ENCODE measurements at regions not wholly inside any gene's neighbourhood (a gene's known extent, or its start where the extent isn't known, plus 50 kb on each side); places are given as distances from the start of the nearest gene placed in this dataset.

DNA sequence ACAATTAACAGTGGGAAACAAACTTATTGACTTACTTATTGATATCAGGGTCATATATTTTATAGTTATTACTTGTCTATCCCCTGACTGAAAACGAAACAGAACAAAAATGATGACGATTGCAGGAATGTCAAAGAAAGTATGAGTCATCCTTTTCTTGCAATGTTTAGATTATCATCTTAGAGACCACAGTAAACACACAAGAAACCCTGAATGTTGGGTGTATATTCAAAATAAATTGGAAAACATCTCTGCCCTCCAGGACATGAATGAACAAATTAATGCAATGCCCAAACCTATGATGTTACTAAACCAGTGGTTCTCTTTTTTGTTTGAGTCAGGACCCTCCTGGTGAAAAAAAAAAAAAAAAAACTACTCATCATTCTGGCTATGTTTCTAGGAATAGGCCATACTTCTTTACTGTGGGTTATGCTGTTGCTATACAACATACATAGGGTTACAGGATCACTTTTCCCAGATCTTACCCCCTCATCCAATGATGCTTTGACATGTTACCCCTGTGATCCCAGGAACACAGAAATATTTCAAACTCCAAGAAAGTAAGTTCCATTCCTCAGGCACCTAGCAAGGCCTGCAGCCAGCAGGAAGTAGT is 623.4 kb upstream of the IGFBP3 start:
- DNase-seq (ENCODE audit: low read depth) = peak; percentile 64

DNA sequence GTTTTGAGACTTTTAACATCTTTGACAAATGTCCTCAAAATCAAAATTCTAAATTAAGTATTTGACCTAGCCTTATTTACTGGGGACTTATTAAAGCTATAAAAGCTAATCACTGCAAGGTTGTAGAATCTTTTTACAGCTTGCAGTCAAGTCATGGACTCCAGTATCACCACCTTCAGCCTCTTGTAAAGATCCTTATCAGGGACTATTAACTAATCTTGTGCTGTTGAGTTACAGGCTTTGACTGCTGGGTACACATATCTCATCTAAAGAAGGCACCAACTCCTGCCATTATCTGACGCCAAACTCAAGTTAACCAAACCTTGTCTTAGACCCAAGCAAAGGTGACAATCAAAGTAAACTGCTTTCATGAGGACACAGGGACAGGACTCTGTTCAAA is 621.0 kb upstream of the IGFBP3 start:
- DNase-seq (ENCODE audit: low read depth) = no peak

DNA sequence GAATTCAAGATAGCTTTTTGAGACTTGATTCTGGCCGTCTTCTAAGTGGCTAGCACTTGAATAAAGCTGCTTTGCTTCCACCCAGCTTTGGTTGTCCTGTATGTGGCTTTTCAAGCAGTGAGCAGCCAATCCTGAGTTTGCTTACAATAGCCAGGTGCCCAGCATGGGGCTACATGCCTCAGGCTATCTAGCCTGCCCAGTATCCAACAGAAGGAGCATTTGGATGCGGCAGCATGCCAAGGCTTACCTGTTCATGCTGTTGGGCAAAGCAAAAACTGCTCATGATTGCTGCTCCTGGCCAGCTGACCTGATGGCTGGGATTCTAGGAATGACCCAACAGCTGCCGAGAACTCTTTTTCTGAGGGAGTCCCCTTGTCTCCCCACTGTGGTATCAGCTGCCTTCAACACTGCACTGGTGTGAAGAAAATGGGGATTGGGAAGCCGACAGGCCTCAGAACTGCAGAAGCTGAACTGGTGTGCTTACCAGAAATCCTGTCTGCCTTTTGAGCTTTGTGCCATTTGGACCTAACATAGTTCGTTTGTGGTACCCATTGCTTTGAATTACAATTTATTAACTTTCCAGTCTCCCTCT is 618.9 kb upstream of the IGFBP3 start:
- no peak for DNase-seq (ENCODE audit: low read depth)

- DNase-seq (ENCODE audit: low read depth) = no peak
Observed at GRCh38 chr7:46537191-46537905, 616.3 kb upstream of the IGFBP3 start.

DNA sequence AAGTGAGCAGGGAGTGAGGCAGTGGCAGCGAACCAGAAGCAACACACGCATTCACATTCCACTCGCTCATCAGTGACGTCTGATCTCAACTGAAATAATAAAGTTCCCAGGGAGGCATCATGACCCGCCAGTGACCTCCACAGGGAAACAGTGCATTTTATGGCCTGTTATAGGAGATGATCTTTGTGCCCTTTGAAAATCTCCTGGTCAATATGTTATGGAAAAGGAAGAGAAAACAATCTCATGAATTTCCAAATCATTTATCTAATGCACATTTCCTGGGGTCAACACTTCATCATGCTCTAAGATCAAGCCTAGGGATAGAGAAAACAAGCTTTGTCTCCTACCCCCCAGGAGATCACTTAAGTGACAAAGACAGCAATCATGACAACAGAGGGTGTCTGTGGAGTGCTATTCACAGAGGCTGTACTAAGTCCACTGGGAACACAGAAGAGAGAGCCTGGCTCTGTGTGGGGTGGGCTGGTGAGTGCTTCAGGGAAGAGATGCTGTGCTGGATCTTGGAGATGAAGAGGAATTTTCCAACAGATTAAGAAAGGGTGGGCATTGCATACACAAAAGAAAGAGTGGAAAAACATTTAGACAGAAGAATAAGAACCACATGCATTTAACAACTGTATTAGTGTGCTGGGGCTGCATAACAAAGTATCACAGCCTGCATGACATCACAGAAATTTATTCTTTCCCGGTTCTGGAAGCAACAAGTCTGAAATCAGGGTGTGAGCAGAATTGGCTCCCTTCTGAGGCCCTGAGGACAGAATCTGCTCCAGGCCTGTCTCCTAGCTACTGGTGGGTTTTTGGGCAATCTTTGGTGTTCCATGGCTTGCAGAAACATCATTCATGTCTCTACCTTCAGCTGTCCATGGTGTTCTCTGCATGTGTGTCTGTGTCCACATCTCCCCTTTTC is 613.9 kb upstream of the IGFBP3 start:
- DNase-seq (ENCODE audit: low read depth) = peak; percentile 73

DNA sequence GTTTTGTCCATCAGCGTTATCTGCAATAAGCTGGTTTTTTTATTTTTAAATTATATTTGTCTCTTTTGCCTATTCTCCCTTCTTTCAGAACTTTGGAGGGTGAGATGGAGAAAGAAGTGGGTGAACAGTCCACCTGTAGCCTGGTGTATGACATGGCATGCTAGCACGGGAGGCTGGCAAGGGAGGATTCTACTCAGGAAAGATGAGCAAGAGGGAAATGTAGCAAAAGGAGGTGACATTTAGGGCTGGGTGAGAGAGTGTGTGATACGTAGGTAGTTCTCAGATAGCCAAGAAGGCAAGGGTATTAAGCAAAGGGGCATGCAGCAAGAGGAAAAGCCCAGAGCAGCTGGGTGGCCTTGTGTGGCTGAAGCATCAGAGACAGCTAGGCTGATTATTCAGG is 612.9 kb upstream of the IGFBP3 start:
- no peak for DNase-seq (ENCODE audit: low read depth)

GRCh38 chr7:46532571-46532970 is 611.5 kb upstream of the IGFBP3 start:
- DNase-seq (ENCODE audit: low read depth) = no peak

DNA sequence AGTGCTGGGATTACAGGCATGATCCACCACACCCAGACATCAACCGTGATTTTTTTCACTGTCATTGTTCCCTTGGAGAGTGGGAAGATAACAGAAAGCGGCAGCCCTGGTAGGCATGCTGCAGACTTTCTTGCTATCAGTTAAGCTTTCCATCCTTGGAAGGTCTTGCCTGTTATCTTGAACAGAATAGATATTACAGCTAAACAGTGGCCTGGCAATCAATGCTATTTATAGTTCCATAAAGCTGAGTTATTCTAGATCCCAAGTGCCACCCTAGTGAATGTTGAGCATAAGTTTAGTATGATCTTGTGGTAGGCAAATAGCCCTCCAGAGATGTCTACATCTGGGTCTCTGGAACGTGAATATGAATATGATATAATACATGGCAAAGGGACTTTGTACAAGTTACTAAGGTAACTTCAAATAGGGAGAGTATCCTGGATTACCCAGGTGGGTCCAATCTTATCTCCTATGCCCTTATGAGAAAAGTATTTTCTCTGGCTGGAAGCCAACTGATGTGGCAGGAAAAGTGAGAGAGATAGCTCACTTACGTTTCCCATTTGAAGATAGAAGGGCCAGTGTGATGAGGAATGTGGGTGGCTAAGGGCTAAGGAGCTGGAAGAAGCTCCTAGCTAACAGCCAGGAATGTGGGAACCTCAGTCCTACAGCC is 609.1 kb upstream of the IGFBP3 start:
- no peak for DNase-seq (ENCODE audit: low read depth)

- no peak for DNase-seq (ENCODE audit: low read depth)
Observed at GRCh38 chr7:46527360-46527759, 606.3 kb upstream of the IGFBP3 start.

DNA sequence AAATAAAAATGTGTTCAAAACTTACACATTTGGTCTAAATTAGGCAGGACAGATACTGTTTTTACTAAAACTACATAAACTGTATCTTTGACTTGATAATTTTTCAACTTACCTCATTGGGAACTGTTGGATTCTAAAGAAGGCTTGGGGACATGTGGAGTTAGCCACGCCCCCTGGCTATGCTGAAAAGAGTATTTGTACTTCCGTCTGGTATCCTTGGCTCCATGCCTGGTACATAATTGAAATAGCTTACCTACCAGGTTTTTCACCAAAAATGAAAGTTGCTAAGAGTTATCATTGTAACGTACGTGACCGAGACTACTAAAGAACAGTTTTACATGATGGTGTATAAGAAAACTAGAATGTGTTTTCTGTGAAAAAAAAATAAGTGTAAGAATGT is 604.8 kb upstream of the IGFBP3 start:
- peak; percentile 43 for DNase-seq (ENCODE audit: low read depth)

DNA sequence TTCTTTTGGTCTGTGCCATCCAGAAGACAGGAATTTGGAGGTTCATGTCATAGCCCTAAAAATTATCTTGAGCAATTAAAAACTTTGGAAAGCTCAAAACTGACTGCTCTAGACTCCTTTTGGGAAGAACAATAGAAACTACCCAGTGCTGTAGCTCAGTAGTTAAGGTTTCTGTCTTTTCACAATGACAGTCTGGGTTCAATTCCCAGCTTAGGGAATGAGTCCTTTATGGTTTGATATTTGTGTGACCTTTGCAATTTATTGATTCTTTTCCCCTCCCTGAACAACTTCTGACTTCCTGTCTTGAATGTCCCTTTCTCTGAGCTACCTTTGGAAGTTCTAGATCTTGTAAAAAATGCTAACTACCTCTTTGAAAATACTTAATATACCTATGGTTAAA is 603.3 kb upstream of the IGFBP3 start:
- peak; percentile 27 for DNase-seq (ENCODE audit: low read depth)

GRCh38 chr7:46522354-46522906 is 601.4 kb upstream of the IGFBP3 start:
- DNase-seq (ENCODE audit: low read depth) = no peak

DNA sequence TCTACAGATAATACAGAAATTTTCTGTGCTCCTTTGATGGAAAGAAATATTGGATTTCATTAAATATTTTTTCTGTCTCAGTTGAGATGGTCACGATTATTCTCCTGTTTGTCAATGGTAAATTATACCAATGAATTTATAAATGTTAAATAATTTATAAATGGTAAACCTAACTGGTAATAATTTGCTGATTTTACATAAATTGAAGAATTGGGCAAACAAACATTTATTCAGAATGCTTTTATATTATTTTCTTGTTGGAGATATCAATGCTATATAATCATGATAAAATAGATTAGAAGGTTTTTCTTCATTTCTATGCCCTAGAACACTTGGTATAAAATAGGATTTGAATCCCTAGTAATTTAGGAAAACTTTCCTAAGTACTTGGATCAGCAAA is 597.6 kb upstream of the IGFBP3 start:
- DNase-seq (ENCODE audit: low read depth) = no peak

DNA sequence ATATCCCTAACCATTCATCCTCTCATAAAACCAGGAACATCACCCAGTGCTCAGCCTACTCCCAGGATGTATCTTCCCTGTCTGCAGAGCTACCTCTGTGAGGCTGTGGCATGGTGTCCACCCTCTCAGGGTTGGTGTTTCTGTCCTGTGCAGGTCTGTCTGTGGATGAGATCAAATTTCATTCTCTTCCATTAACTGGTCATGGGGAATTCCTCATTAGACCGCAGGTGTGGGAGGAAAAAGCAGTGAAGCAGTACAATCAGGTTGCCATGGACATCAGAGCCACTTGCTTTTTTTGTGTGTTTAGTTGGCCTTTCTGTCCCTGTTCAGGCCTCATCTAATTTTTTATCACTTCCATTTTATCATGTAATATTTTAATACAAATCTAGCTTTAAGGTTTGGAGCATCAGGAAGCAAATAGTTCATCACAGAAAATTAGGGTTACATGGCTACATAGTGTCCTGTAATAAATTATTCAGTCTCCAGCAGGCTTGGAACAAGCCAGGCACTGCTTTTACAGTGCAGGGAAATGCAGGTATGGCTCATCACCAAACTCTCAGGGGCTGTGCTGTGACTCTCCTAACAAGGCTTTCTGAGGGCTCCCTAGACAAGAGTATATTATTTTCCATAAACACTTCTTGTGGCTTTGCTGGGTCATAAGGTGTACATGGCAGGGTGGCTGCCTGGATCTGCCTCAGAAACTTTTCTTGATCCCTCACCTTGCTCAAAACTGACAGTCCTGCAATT is 594.9 kb upstream of the IGFBP3 start:
- peak; percentile 72 for DNase-seq (ENCODE audit: low read depth)

GRCh38 chr7:46513447-46513848 is 592.4 kb upstream of the IGFBP3 start:
- no peak for DNase-seq (ENCODE audit: low read depth)

GRCh38 chr7:46512891-46513413 is 591.9 kb upstream of the IGFBP3 start:
- DNase-seq (ENCODE audit: low read depth) = no peak

- DNase-seq (ENCODE audit: low read depth) = no peak
Observed at GRCh38 chr7:46511442-46512215, 590.6 kb upstream of the IGFBP3 start.

DNA sequence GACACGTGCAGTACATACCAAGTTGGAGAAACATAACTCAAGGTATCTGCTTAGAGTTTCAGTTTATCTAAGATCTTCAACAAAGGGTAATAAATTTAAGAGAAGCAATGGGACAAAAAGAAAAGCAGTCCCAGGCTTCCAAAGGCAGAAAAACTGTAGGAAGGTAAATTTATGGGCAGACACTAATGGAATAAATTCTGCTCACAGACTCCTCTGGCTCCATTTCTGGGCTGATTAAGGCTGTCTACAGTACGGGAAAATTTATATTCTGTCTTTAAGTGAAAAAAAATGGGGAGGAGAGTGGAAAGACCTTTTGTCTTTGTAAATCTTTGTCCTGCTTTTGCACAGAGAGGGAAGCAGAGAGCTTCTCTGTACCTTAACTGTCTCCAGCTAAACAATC is 587.5 kb upstream of the IGFBP3 start:
- DNase-seq (ENCODE audit: low read depth) = no peak

DNA sequence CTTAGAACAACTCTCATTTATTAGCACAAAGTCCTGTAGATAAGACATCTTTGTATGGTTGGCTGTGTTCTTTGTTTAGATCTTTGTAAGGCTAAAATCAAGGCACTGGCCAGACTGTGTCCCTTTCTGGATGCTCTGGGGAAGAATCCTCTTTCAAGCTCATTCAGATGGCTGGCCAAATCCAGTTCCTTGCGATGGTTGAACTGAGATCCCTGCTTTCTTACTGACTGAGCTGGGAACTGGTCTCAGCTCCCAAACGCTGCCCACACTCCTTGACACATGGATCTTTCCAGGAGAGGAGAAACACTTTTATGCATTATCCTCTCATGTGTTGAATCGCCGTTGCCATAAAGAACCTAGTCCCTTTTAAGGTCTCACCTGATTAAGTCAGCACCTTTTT is 586.5 kb upstream of the IGFBP3 start:
- no peak for DNase-seq (ENCODE audit: low read depth)

DNA sequence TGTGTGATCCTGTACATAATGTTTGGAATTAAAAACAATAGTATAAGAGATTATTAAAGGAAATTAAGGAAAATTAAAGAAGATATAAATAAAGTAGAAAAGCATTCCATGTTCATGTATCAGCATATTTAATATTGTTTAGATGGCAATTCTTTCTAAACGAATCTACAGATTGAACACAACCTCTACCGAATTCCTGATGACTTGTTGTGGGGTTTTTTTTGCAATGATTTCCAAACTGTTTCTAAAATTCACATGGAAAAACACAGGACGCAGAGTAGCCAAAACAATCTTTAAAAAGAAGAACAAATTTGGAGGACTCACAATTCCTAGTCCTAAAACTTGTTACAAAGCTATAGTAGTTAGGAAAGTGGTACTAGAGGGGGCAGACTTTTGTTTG is 573.4 kb upstream of the IGFBP3 start:
- no peak for DNase-seq (ENCODE audit: low read depth)
